Lung (tissue), 11 donors: ENCODE measurements at regions not wholly inside any gene's neighbourhood (a gene's known extent, or its start where the extent isn't known, plus 50 kb on each side); places are given as distances from the start of the nearest gene placed in this dataset.
"Not testable (repeated sequence)": the region's sequence is repeated elsewhere in the genome, so short reads cannot be mapped to it uniquely, and the experiment has no call there.

ENCODE experiments used
- ATAC-seq: fragments of 200-7000 bp; cut with Tn5 transposase; one replicate; pipeline ENCODE4 v1.9.1; 2020; ENCODE audit warnings: moderate number of reproducible peaks; ENCODE audit not compliant: insufficient read depth, low FRiP score
- DNase-seq, 3 donors: peaks; one replicate each; pipeline ENCODE4 v3.0.0-alpha.2; 2013 to 2017
- H3K27ac ChIP-seq, 2 donors: one replicate each; pipeline ENCODE4 v1.5.1; 2013; ENCODE audit warnings: mild to moderate bottlenecking in 2 of 2, moderate library complexity in 2 of 2, control low read depth in 1 of 2, inconsistent platforms in 1 of 2, low read depth in 1 of 2, low read length in 1 of 2
- H3K27me3 ChIP-seq, 3 donors: one replicate each; pipeline ENCODE4 v1.5.1; 2013; ENCODE audit warnings: low read length in 2 of 3; ENCODE audit not compliant: control insufficient read depth in 3 of 3, insufficient read depth in 3 of 3
- H3K36me3 ChIP-seq, 4 donors: one replicate each; pipeline ENCODE4 v1.5.1; 2013; ENCODE audit warnings: low read length in 4 of 4, mild to moderate bottlenecking in 1 of 4, moderate library complexity in 1 of 4; ENCODE audit not compliant: control insufficient read depth in 4 of 4, insufficient read depth in 4 of 4
- H3K4me1 ChIP-seq, 5 donors: one replicate each; pipeline ENCODE4 v1.5.1; 2013; ENCODE audit warnings: low read length in 5 of 5, mild to moderate bottlenecking in 2 of 5, moderate library complexity in 1 of 5; ENCODE audit not compliant: control insufficient read depth in 5 of 5, insufficient read depth in 5 of 5
- H3K4me3 ChIP-seq: one replicate; pipeline ENCODE4 v1.5.1; 2013; ENCODE audit warnings: mild to moderate bottlenecking, control low read depth, moderate library complexity
- H3K9ac ChIP-seq, 2 donors: one replicate each; pipeline ENCODE4 v1.5.1; 2013; ENCODE audit warnings: low read length in 2 of 2, control low read depth in 1 of 2; ENCODE audit not compliant: insufficient read depth in 1 of 2
- H3K9me3 ChIP-seq, 4 donors: one replicate each; pipeline ENCODE4 v1.5.1; 2013; ENCODE audit warnings: low read length in 3 of 4, mild to moderate bottlenecking in 1 of 4, moderate library complexity in 1 of 4; ENCODE audit not compliant: control insufficient read depth in 4 of 4, insufficient read depth in 3 of 4
- CTCF ChIP-seq: IDR thresholded peaks from 2 replicates; pipeline ENCODE4 v1.5.1; 2012; ENCODE audit warnings: mild to moderate bottlenecking; ENCODE audit errors: control extremely low read depth, extremely low read depth
- WGBS, 2 donors: extraction: QIAGEN DNeasy Blood & Tissue Kit; methylation state at CpG; one replicate each; pipeline ENCODE4 v1.1.7; 2013; 5-methylcytosine and 5-hydroxymethylcytosine counted together
- donor health status: control.
- donor health status: control.
- donor health status: Bipolar disorder and iron deficiency.
- donor health status: healthy.
- donor health status: DM: yes; HTN: yes; CAD: no.

- H3K4me1 ChIP-seq: peaks cover 0 to 3% (median 0%) of the 10 kb centered on the region in 5 donors
- H3K9ac ChIP-seq: no peak overlapping the region
- no peaks in the 10 kb centered on the region for H3K36me3 ChIP-seq
- ATAC-seq (no peak), DNase-seq (no peak)
- no peaks in the 10 kb centered on the region for H3K9me3 ChIP-seq
- H3K27me3 ChIP-seq: no peaks in the 10 kb centered on the region
- no peak for TF ChIP-seq CTCF
- H3K4me3 ChIP-seq: no peak overlapping the region
- 87 to 88% methylated on average over 1 of the region's 1 CpG for WGBS, 2 donors
- no peak overlapping the region for H3K27ac ChIP-seq
Measured at GRCh38 chr13:90483906-90484305, 863.6 kb upstream of the MIR17HG start.

- no peak for TF ChIP-seq CTCF
- no peak overlapping the region for H3K27ac ChIP-seq
- DNase-seq (peak in 1 of 3 donors; percentile 10), ATAC-seq (no peak)
- H3K27me3 ChIP-seq: no peaks in the 10 kb centered on the region
- H3K4me3 ChIP-seq: no peak overlapping the region
- peaks cover 0 to 3% (median 0%) of the 10 kb centered on the region in 5 donors for H3K4me1 ChIP-seq
- no peak overlapping the region for H3K9ac ChIP-seq
- no peaks in the 10 kb centered on the region for H3K36me3 ChIP-seq
- no peaks in the 10 kb centered on the region for H3K9me3 ChIP-seq
Measured at GRCh38 chr13:90485436-90485835, 862.1 kb upstream of the MIR17HG start.

GRCh38 chr13:90492872-90493271 lies 854.6 kb upstream of the MIR17HG start:
- no peak overlapping the region for H3K9ac ChIP-seq
- ATAC-seq: no peak
- no peak for TF ChIP-seq CTCF
- H3K4me1 ChIP-seq: no peaks in the 10 kb centered on the region
- H3K27ac ChIP-seq: no peak overlapping the region
- H3K9me3 ChIP-seq: peaks cover 0 to 8% (median 5%) of the 10 kb centered on the region in 4 donors
- H3K27me3 ChIP-seq: no peaks in the 10 kb centered on the region
- WGBS, 2 donors: 84 to 86% methylated on average over 2 of the region's 2 CpGs
- DNase-seq: no peak
- H3K4me3 ChIP-seq: no peak overlapping the region
- H3K36me3 ChIP-seq: no peaks in the 10 kb centered on the region

GRCh38 chr13:90493667-90494066 lies 853.8 kb upstream of the MIR17HG start:
- Histone ChIP-seq H3K9ac (no peak overlapping the region), H3K9me3 (peaks cover 0 to 8% (median 5%) of the 10 kb centered on the region in 4 donors), H3K36me3 (no peaks in the 10 kb centered on the region), H3K27ac (no peak overlapping the region), H3K4me3 (no peak overlapping the region), H3K4me1 (no peaks in the 10 kb centered on the region), H3K27me3 (no peaks in the 10 kb centered on the region)
- no peak for TF ChIP-seq CTCF
- DNase-seq (no peak), ATAC-seq (no peak)
- WGBS, 2 donors: 72 to 79% methylated on average over 2 of the region's 2 CpGs

GRCh38 chr13:90494849-90495248 lies 852.6 kb upstream of the MIR17HG start:
- H3K27ac ChIP-seq, H3K36me3 ChIP-seq, H3K4me1 ChIP-seq, H3K27me3 ChIP-seq, H3K4me3 ChIP-seq, ATAC-seq, H3K9ac ChIP-seq, DNase-seq, H3K9me3 ChIP-seq: not testable (repeated sequence)
- 96 to 97% methylated on average over 27 of the region's 27 CpGs for WGBS, 2 donors
